IMR-90 (cell line): ENCODE measurements at regions not wholly inside any gene's neighbourhood (a gene's known extent, or its start where the extent isn't known, plus 50 kb on each side); places are given as distances from the start of the nearest gene placed in this dataset.

ENCODE experiments used
- ATAC-seq: fragments of 200-7000 bp; cut with Tn5 transposase; 2 replicates; pipeline ENCODE4 v1.9.1; 2020; ENCODE audit warnings: low read depth, mild to moderate bottlenecking, moderate library complexity
- BruUV-seq: library from RNA; stranded (reverse); fragments of 400-500 nt; replicated peaks from 2 replicates; lab custom pipeline; 2021; lab: Mats Ljungman, UMichigan
- CTCF ChIA-PET: fragments of 300-600 bp; formaldehyde crosslinking; extraction: SDS; loops from one replicate; lab custom pipeline; 2021; ENCODE audit warnings: antibody characterized with exemption; lab: Yijun Ruan, JAX
- POLR2A ChIA-PET: fragments of 300-600 bp; sonication (Branson Sonifier 250); formaldehyde crosslinking; loops from one replicate; lab custom pipeline; 2022; ENCODE audit warnings: antibody characterized with exemption; ENCODE audit not compliant: unreplicated experiment; lab: Charles Lee
- DNase-seq: peaks from one replicate; pipeline ENCODE4 v3.0.0; 2013
- H2AFZ ChIP-seq: replicated peaks from 2 replicates; pipeline ENCODE3; 2013; ENCODE audit warnings: low read length, mild to moderate bottlenecking; ENCODE audit not compliant: poor library complexity
- H2AK5ac ChIP-seq: 2 replicates; pipeline ENCODE4 v1.6.1; 2013; ENCODE audit warnings: low read depth, low read length, inconsistent platforms
- H2AK9ac ChIP-seq: replicated peaks from 2 replicates; pipeline ENCODE3; 2013; ENCODE audit warnings: mild to moderate bottlenecking, low read depth, low read length, moderate library complexity; ENCODE audit not compliant: poor library complexity
- H2BK120ac ChIP-seq: 2 replicates; pipeline ENCODE4 v1.6.1; 2013; ENCODE audit warnings: low read depth, low read length, inconsistent platforms
- H2BK15ac ChIP-seq: 3 replicates; pipeline ENCODE4 v1.6.1; 2013; ENCODE audit warnings: low read depth, low read length, inconsistent platforms
- H2BK20ac ChIP-seq: 2 replicates; pipeline ENCODE4 v1.6.1; 2013; ENCODE audit warnings: low read depth, mild to moderate bottlenecking, inconsistent platforms, low read length, moderate library complexity
- H2BK5ac ChIP-seq: 2 replicates; pipeline ENCODE4 v1.6.1; 2013; ENCODE audit warnings: mild to moderate bottlenecking, low read depth, low read length, inconsistent platforms; ENCODE audit not compliant: poor library complexity, severe bottlenecking
- H3K14ac ChIP-seq: replicated peaks from 2 replicates; pipeline ENCODE4 v1.6.1; 2013; ENCODE audit warnings: low read depth, low read length, inconsistent platforms
- H3K18ac ChIP-seq: 2 replicates; pipeline ENCODE4 v1.6.1; 2013; ENCODE audit warnings: low read depth, low read length, control low read depth
- H3K23ac ChIP-seq: 2 replicates; pipeline ENCODE4 v1.6.1; 2013; ENCODE audit warnings: low read depth, low read length, inconsistent platforms
- H3K27ac ChIP-seq: 2 replicates; pipeline ENCODE4 v1.5.1; 2013; ENCODE audit warnings: mild to moderate bottlenecking, control low read depth, low read length; ENCODE audit not compliant: insufficient read depth
- H3K27me3 ChIP-seq: 2 replicates; pipeline ENCODE4 v1.6.1; 2013; ENCODE audit warnings: low read length; ENCODE audit not compliant: control insufficient read depth, insufficient read depth
- H3K36me3 ChIP-seq: 2 replicates; pipeline ENCODE4 v1.6.1; 2013; ENCODE audit warnings: low read length, mixed read lengths; ENCODE audit not compliant: control insufficient read depth, insufficient read depth
- H3K4ac ChIP-seq: 2 replicates; pipeline ENCODE4 v1.6.1; 2013; ENCODE audit warnings: low read depth, low read length, inconsistent platforms
- H3K4me1 ChIP-seq: 2 replicates; pipeline ENCODE4 v1.6.1; 2013; ENCODE audit warnings: low read length, mixed read lengths; ENCODE audit not compliant: control insufficient read depth, insufficient read depth
- H3K4me2 ChIP-seq: 2 replicates; pipeline ENCODE4 v1.6.1; 2013; ENCODE audit warnings: low read depth, mild to moderate bottlenecking, control low read depth, low read length, moderate library complexity
- H3K4me3 ChIP-seq: 2 replicates; pipeline ENCODE4 v1.5.1; 2013; ENCODE audit warnings: low read depth, mild to moderate bottlenecking, control low read depth, low read length, moderate library complexity; ENCODE audit not compliant: insufficient read depth
- H3K56ac ChIP-seq: 2 replicates; pipeline ENCODE4 v1.6.1; 2013; ENCODE audit warnings: low read length, inconsistent platforms; ENCODE audit not compliant: insufficient read depth; ENCODE audit errors: extremely low read depth
- H3K79me1 ChIP-seq, 2 experiments: 2 replicates each; pipeline ENCODE4 v1.6.1; 2013; ENCODE audit warnings: low read length in 2 of 2, inconsistent platforms in 1 of 2, low read depth in 1 of 2
- H3K9ac ChIP-seq: 2 replicates; pipeline ENCODE4 v1.6.1; 2013; ENCODE audit warnings: low read depth, low read length, control low read depth
- H3K9me1 ChIP-seq: 2 replicates; pipeline ENCODE4 v1.6.1; 2013; ENCODE audit warnings: low read length, inconsistent platforms; ENCODE audit not compliant: insufficient read depth
- H3K9me3 ChIP-seq: 2 replicates; pipeline ENCODE4 v1.6.1; 2013; ENCODE audit warnings: low read length; ENCODE audit not compliant: control insufficient read depth, insufficient read depth
- H4K20me1 ChIP-seq: 2 replicates; pipeline ENCODE4 v1.6.1; 2013; ENCODE audit warnings: low read length, inconsistent platforms; ENCODE audit not compliant: insufficient read depth
- H4K5ac ChIP-seq: 2 replicates; pipeline ENCODE4 v1.6.1; 2013; ENCODE audit warnings: mild to moderate bottlenecking, low read depth, low read length, control low read depth
- H4K8ac ChIP-seq, 2 experiments: 2 replicates each; pipeline ENCODE4 v1.6.1; 2013; ENCODE audit warnings: low read depth in 2 of 2, low read length in 2 of 2, control low read depth in 1 of 2, inconsistent platforms in 1 of 2
- H4K91ac ChIP-seq: 2 replicates; pipeline ENCODE4 v1.6.1; 2013; ENCODE audit warnings: low read depth, low read length, inconsistent platforms; ENCODE audit not compliant: insufficient read depth
- FOS ChIP-seq: fragments of 150-350 bp; IDR thresholded peaks from 2 replicates; pipeline ENCODE4 v1.6.1; 2016; ENCODE audit warnings: low read depth, low read length
- MAZ ChIP-seq: IDR thresholded peaks from 2 replicates; pipeline ENCODE4 v1.6.1; 2012; ENCODE audit warnings: low read depth, mild to moderate bottlenecking, low read length, improper control_type of control experiment, moderate library complexity, borderline replicate concordance
- MXI1 ChIP-seq: IDR thresholded peaks from 2 replicates; pipeline ENCODE4 v1.6.1; 2012; ENCODE audit warnings: low read depth, mild to moderate bottlenecking, low read length, moderate library complexity, borderline replicate concordance
- POLR2A ChIP-seq: IDR thresholded peaks from 2 replicates; pipeline ENCODE4 v1.6.1; 2012; ENCODE audit warnings: mild to moderate bottlenecking, low read depth, low read length
- RFX5 ChIP-seq: IDR thresholded peaks from 2 replicates; pipeline ENCODE4 v1.8.0; 2012; ENCODE audit warnings: low read depth, mild to moderate bottlenecking, low read length, moderate library complexity
- SMC3 ChIP-seq: fragments of 150-350 bp; IDR thresholded peaks from 2 replicates; pipeline ENCODE4 v1.6.1; 2016; ENCODE audit warnings: low read depth, mild to moderate bottlenecking, antibody characterized with exemption, low read length, moderate library complexity
- WGBS, 2 experiments: methylation state at CpG; one replicate each; pipeline versions ENCODE4 v1.1.5 to v1.1.7; 2013; ENCODE audit warnings: missing lambda C conversion rate in 2 of 2; ENCODE audit not compliant: insufficient read length in 1 of 2; ENCODE audit errors: extremely low coverage in 2 of 2; 5-methylcytosine and 5-hydroxymethylcytosine counted together
- dilution Hi-C: fragments of 300-500 bp; cut with HindIII; formaldehyde crosslinking; loops from one replicate; pipeline ENCODE4 v1.14.3; 2018; ENCODE audit warnings: low sequenced_read_pairs; ENCODE audit not compliant: unreplicated experiment
- in situ Hi-C: fragments of 300-500 bp; cut with MboI; formaldehyde crosslinking; loops from 3 replicates; pipeline ENCODE4 v1.14.3; 2019; ENCODE audit warnings: low sequenced_read_pairs, inconsistent platforms, mixed read lengths
- intact Hi-C: fragments of 100-400 bp; cut with micrococcal nuclease; formaldehyde crosslinking; loops from 2 replicates; pipeline ENCODE4 v1.10.0; 2022

- WGBS, 2 experiments = no CpG with 5 or more reads among the region's 1 CpG
- no peaks in the 10 kb centered on the region for H4K20me1 ChIP-seq
- H3K27ac ChIP-seq = no peak overlapping the region
- H4K91ac ChIP-seq = no peak overlapping the region
- H3K9me3 ChIP-seq = no peaks in the 10 kb centered on the region
- no peak overlapping the region for H3K9ac ChIP-seq
- H3K9me1 ChIP-seq = no peaks in the 10 kb centered on the region; the same call in 1 of the 2 replicates
- no peak overlapping the region for H3K23ac ChIP-seq
- DNase-seq (no peak), ATAC-seq (no peak)
- no peak overlapping the region for H3K4me2 ChIP-seq
- intact Hi-C loops (no loop called here), dilution Hi-C loops (no loop called here), in situ Hi-C loops (no loop called here)
- H2BK20ac ChIP-seq = no peak overlapping the region; the same call in 1 of the 2 replicates
- H3K79me1 ChIP-seq = no peaks in the 10 kb centered on the region
- ChIA-PET POLR2A (no interaction called here), CTCF (interaction anchor here (0.6 to 1.5 kb wide), 2 partner anchors 13 to 184 kb away, joined by 4 to 5 read pairs; no protein-coding TSS in a partner anchor)
- no peak overlapping the region for H3K18ac ChIP-seq
- BruUV-seq = no TSS peak
- no peak for TF ChIP-seq MXI1
- no peak for TF ChIP-seq MAZ
- no peak for TF ChIP-seq POLR2A
- no peak for TF ChIP-seq RFX5
- no peak for TF ChIP-seq FOS
- TF ChIP-seq SMC3 = no peak
- no peak overlapping the region for H2AK5ac ChIP-seq
- no peak overlapping the region for H3K4ac ChIP-seq
- H3K56ac ChIP-seq = no peak overlapping the region
- no peak overlapping the region for H2AFZ ChIP-seq
- H3K27me3 ChIP-seq = no peaks in the 10 kb centered on the region
- H3K4me3 ChIP-seq = no peak overlapping the region
- H2AK9ac ChIP-seq = no peak overlapping the region
- H2BK15ac ChIP-seq = no peak overlapping the region
- no peaks in the 10 kb centered on the region for H3K4me1 ChIP-seq
- no peak overlapping the region for H4K8ac ChIP-seq
- no peak overlapping the region for H4K5ac ChIP-seq
- no peaks in the 10 kb centered on the region for H3K36me3 ChIP-seq
- no peak overlapping the region for H2BK120ac ChIP-seq
- H3K14ac ChIP-seq = no peak overlapping the region
- no peak overlapping the region for H2BK5ac ChIP-seq
Observed at GRCh38 chr12:89796798-89797382, 88.3 kb upstream of the ATP2B1 start.
